ENCODE measurements at regions not wholly inside any gene's neighbourhood (a gene's known extent, or its start where the extent isn't known, plus 50 kb on each side); places are given as distances from the start of the nearest gene placed in this dataset.
"Not testable (repeated sequence)": the region's sequence is repeated elsewhere in the genome, so short reads cannot be mapped to it uniquely, and the experiment has no call there.

DNA sequence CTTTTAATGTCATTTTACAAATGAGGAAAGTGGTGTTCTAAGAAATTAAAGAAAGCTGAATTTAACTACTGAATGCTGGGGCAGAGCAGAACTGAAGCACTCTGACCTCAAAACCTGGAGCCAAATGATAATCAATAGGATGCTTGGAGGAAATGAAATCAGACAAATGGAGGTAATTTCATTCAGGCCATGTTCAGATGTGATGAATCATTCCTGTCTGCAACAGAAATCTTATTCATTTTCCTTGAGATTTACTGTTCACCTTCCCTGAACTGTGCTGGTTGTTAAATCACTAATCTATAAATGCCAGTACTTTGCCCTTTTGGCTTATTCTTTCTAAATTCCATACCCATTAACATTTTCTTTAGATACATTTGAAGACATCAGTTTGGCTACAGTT lies 85.6 kb upstream of the SNX7 start:
- no peak for DNase-seq

DNA sequence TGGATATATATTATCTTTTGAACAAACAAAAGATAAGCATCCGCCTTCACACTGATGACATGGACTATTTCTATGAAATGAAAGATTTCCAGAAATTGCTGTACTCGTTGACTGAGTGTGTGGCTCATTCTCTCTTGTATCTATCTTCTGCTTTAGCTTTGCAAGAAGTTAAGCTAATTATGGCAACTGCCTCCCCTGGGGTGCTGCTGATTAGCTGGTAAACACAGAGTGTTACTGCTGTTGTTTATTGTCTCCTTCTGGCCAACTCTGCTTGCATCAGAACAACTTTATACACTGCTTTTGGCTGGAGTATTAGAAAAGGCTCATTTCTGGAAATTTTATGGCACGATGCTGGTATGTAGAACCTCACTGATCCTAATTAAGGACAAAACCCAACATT lies 95.6 kb upstream of the SNX7 start:
- DNase-seq = no peak

- no peak for DNase-seq
Observed at GRCh38 chr1:98559291-98559690, 102.2 kb upstream of the SNX7 start.

DNA sequence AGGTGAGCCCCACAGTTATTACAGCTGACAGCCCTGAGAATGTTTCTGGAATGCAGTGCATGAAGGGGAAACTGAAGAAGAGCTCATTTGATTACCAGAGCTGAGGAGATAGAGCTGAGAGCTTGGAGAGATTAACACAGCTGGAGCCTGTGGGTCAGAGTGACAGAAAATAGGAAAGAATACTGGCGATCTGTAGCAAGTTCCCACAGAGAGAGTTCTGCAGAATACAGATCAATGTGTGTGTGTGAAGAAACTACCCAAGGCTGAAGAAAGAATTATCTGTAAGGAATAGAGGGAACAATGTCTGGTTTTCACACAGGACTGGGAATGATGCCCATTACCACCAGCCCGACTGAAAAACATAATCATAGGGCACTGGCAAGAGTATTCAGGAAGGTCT lies 103.6 kb upstream of the SNX7 start:
- DNase-seq = no peak

GRCh38 chr1:98556521-98557158 lies 104.9 kb upstream of the SNX7 start:
- DNase-seq = peak; percentile 32 to 37

GRCh38 chr1:98555814-98556213 lies 105.7 kb upstream of the SNX7 start:
- no peak for DNase-seq

DNA sequence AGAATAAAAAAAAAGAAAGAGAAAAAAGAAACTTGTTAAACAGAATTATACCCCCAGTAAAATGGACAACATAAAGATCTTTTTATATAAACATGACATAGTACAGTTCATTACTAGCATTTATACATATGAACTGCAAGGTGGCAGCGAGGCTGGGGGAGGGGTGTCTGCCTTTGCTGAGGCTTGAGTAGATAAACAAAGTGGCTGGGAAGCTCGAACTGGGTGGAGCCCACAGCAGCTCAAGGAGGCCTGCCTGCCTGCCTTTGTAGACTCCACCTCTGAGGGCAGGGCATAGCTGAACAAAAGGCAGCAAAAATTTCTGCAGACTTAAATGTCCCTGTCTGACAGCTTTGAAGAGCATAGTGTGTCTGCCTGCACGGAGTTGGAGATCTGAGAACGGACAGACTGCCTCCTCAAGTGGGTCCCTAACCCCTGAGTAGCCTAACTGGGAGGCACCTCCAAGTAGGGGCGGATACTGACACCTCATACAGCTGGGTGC lies 108.9 kb upstream of the SNX7 start:
- not testable (repeated sequence) for DNase-seq

- DNase-seq = no peak
Observed at GRCh38 chr1:98550076-98550475, 111.4 kb upstream of the SNX7 start.

- no peak for DNase-seq
Observed at GRCh38 chr1:98546319-98546718, 115.2 kb upstream of the SNX7 start.

DNA sequence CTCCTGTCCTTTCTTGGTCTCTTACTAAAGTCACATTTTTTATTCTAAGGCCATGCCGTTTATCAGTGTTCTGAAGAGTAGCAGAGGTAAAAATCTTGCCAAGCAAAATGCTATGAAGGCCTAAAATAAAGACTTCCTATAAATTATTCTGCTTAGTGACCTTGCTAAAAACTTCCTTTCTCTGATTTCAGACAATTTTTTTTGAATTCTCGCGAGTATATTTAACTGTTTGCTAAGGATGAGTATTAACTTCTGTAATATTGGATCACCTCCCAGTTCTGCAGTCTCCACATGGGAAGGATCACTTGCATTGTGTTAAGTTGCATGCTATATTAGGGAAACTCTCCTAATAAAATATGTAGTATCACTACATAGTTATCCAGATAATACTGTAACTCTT lies 123.4 kb upstream of the SNX7 start:
- DNase-seq = no peak

- DNase-seq = no peak
Observed at GRCh38 chr1:98523256-98523655, 138.3 kb upstream of the SNX7 start.

- no peak for DNase-seq
Observed at GRCh38 chr1:98516306-98516705, 145.2 kb upstream of the SNX7 start.

DNA sequence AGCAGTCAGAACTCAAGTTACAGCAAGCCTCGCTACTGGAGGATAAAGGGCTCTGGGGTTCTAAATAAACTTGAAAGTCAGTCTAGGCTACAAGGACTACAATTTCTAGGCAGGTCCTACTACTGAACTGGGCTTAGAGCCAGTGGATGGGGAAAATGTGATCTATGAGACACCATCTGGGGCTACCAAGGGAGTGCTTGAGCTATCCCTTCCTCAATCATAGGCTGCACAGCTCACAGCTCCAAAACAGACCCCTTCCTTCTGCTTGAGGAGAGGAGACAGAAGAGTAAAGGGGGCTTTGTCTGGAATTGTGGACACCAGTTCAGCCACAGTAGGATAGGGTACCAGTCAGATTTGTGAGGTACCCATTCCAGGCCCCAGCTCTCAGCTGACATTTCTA lies 145.8 kb upstream of the SNX7 start:
- no peak for DNase-seq

- DNase-seq = not testable (repeated sequence)
Observed at GRCh38 chr1:98512216-98512615, 149.3 kb upstream of the SNX7 start.

- DNase-seq = no peak
Observed at GRCh38 chr1:98503771-98504170, 157.8 kb upstream of the SNX7 start.

DNA sequence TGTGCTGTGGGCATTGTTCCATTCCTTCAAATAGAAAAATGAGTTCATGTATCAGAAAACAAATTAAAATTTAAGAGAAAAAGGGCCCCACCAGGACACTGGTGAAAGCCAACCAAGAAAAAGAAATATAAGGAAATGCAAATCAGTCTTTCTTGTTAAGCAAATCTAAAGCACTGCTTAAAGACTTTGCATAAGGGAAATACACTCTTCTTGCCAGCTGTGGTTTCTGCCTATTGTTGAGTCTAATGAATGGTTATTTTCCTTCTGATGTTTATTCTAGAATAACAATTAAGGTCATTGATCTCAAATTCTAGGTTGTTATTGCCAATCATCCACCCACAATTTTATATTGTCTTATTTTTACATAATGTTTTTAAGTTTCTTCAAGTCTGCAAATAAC lies 158.6 kb upstream of the SNX7 start:
- DNase-seq = no peak

GRCh38 chr1:98500324-98500723 lies 161.2 kb upstream of the SNX7 start:
- no peak for DNase-seq

DNA sequence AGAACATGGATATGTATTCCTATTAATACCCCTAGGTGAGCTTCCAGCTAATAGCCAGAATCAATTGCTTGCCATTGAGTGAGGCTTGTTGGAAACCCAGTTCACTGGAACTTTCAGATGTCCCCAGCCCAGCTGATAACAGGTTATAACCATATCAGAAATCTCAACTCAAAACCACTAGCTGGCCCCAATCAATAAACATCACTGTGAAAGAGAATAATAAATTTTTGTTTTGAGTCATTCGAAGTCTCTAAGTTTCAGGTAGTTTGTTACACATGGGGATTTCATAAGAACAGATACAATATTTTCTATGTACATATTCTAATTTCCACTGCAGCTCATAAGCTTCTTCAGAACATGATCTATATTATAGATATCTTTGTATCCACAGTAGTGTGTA lies 162.9 kb upstream of the SNX7 start:
- no peak for DNase-seq

- no peak for DNase-seq
Observed at GRCh38 chr1:98497497-98497896, 164.0 kb upstream of the SNX7 start.

DNA sequence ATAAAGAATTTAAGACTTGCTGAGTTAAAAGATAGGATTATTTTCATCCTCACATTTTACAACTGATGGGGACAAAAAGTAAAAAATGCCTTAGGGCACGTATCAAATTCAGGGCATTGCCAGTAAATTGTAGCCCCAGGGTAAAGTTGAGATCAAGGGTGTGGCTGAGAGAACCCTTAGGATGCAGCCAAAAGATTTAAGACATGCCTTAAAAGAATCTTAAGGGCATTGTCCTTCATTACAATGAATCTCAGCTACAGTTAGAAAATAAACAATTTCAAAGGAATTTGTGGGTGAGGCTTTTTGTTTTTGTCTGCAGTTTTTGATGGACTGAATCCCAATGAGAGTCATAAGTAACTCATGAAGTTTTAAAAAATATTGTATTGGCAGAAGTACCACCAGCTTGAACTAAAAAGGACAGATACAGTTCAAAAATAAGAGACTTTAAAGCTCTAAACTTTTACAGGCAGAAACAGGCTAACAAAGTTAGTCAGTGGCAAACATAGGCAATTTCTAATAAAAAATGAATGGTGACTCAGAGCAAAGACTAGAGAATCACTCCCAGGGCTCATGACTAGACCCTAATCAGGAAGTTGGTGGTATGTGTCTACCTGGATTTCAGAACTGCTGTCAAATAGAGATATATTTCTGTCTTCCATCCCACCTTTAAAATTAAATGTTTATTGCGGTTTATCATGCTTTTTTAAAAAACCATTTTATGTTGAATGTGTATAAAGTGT lies 165.1 kb upstream of the SNX7 start:
- DNase-seq = no peak

DNA sequence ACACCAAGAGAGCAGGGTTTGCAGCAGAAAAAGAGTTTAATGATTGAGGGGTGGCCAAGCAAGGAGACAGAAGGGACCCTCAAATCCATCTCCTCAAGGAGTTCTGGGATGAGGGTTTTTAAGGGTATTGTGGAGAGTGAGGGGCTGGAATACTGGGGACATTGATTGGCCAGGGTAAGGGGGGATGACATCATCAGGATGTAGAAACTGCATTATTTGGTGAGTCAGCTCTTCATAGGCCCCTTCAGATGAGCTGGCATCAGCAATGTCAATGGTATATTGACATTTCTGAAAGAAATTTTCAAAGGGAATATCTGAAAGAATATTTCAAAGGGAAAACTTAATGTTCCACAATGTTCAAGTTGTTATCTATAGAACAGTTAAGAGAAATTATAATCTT lies 168.1 kb upstream of the SNX7 start:
- no peak for DNase-seq

DNA sequence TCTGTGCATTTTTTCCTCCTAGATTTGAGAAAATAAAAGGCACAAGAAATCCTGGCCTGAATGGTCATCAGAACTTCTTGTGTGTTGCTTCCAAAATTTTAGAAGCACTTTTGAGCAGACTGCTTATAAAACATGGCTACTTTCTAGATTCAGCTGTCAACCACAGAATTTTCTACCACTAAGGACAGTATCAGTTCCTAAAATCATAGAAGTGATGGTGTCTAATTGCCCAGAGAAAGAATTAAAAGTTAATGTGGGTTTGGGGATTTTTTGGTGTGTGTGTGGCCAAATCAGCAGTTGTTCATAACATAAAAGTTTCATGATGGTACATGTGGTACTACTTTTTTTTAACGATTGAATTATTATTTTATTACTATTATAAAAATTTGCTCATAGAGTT lies 171.4 kb upstream of the SNX7 start:
- no peak for DNase-seq

DNA sequence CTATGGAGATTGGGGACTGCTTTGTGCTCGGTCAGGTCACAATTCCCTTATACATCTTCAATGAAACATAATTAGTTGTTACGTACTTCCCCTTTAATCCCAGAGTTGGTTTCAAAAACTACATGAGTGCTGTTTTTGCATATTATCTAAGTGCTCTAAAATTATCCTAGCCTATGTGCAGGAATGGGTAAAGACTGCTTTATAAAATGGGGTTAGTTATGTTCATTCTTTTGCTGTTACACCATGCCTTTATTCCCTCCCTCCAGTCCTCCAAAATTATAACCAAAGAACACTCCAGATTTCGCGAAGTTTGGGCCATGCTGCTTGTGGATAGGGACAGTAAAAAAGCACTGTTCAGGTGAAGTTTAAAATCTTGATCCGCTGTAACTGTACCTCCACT lies 173.9 kb upstream of the SNX7 start:
- DNase-seq = no peak

- no peak for DNase-seq
Observed at GRCh38 chr1:98482611-98483010, 178.9 kb upstream of the SNX7 start.

DNA sequence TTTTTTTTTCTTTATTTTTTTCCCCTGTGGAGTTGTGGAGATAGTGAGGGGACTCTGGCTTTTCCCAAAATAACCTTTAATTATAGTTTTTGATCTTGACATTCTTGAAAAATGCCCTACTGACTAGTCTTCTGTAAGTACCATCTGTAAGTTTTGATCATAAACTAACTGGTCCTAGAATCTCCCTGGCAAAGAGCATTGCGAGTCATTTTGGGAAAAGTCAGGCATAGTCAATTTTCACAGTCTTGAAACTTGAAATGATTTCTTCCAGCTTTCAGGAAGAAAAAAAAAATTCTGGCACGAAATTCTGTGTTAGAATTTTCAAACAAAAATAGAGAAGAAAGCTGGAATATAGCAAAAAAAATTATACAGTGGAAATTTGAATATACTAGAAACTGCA lies 181.2 kb upstream of the SNX7 start:
- no peak for DNase-seq
